ENCODE measurements at regions not wholly inside any gene's neighbourhood (a gene's known extent, or its start where the extent isn't known, plus 50 kb on each side); places are given as distances from the start of the nearest gene placed in this dataset.
A peak's percentile ranks its signal among the peaks of the same experiment; 100 is the strongest.

- no peaks in the 10 kb centered on the region for H3K4me1 ChIP-seq (ENCODE audit: insufficient read depth)
- H3K27ac ChIP-seq = no peak overlapping the region
- TF ChIP-seq EP300 (IDR thresholded peaks at IDR 0.05) = peak; percentile 34
- TF ChIP-seq, protein P1, sequence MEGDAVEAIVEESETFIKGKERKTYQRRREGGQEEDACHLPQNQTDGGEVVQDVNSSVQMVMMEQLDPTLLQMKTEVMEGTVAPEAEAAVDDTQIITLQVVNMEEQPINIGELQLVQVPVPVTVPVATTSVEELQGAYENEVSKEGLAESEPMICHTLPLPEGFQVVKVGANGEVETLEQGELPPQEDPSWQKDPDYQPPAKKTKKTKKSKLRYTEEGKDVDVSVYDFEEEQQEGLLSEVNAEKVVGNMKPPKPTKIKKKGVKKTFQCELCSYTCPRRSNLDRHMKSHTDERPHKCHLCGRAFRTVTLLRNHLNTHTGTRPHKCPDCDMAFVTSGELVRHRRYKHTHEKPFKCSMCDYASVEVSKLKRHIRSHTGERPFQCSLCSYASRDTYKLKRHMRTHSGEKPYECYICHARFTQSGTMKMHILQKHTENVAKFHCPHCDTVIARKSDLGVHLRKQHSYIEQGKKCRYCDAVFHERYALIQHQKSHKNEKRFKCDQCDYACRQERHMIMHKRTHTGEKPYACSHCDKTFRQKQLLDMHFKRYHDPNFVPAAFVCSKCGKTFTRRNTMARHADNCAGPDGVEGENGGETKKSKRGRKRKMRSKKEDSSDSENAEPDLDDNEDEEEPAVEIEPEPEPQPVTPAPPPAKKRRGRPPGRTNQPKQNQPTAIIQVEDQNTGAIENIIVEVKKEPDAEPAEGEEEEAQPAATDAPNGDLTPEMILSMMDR (IDR thresholded peaks at IDR 0.05) = no peak
- no peak overlapping the region for H3K4me3 ChIP-seq
- no peaks in the 10 kb centered on the region for H3K27me3 ChIP-seq
- no peak for DNase-seq
- H3K36me3 ChIP-seq = no peaks in the 10 kb centered on the region
- intact Hi-C loops (cut with DNase I) = no loop called here
- WGBS, 3 donors = 57 to 73% (median 62%) methylated on average over 19 of the region's 19 CpGs
- no peaks in the 10 kb centered on the region for H3K9me3 ChIP-seq
These were observed 71.3 kb upstream of the ACSL1 start for GRCh38 chr4:184896868-184897715.

DNA sequence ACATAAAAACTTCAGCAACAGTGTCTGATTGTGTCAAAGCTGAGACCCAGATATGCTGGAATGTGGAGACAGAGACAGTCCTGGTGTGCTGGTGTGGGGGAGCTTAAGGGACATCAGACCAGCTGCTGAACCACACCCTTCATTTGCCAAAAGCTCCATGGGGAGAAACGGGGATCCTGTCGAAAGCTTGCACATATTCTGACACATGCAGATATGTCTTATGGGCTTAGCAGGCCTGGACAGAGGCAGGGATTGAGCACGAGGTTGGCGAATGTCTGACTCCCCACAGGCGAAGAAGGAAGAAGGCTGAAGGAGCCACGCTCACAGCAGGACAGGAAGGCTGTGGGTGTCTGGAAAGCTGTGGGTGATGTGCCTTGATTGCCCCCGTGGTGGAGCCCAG lies 72.1 kb upstream of the ACSL1 start:
- no peaks in the 10 kb centered on the region for H3K9me3 ChIP-seq
- intact Hi-C loops (cut with DNase I) = no loop called here
- no peaks in the 10 kb centered on the region for H3K36me3 ChIP-seq
- no peak overlapping the region for H3K4me3 ChIP-seq
- no peak overlapping the region for H3K27ac ChIP-seq
- no peak for TF ChIP-seq POLR2A (IDR thresholded peaks at IDR 0.05)
- no peak for TF ChIP-seq EP300 (IDR thresholded peaks at IDR 0.05)
- TF ChIP-seq, protein P1 (IDR thresholded peaks at IDR 0.05) = no peak
- no peaks in the 10 kb centered on the region for H3K4me1 ChIP-seq (ENCODE audit: insufficient read depth)
- no peak for DNase-seq
- WGBS, 3 donors = 33 to 47% (median 44%) methylated on average over 7 of the region's 7 CpGs
- no peaks in the 10 kb centered on the region for H3K27me3 ChIP-seq

GRCh38 chr4:184898793-184899192 lies 73.0 kb upstream of the ACSL1 start:
- H3K4me1 ChIP-seq (ENCODE audit: insufficient read depth) = no peaks in the 10 kb centered on the region
- H3K36me3 ChIP-seq = no peaks in the 10 kb centered on the region
- intact Hi-C loops (cut with DNase I) = no loop called here
- H3K27ac ChIP-seq = no peak overlapping the region
- no peaks in the 10 kb centered on the region for H3K27me3 ChIP-seq
- H3K4me3 ChIP-seq = no peak overlapping the region
- H3K9me3 ChIP-seq = no peaks in the 10 kb centered on the region
- WGBS, 3 donors = 62 to 74% (median 72%) methylated on average over 5 of the region's 5 CpGs
- TF ChIP-seq EP300 (IDR thresholded peaks at IDR 0.05) (no peak), POLR2A (IDR thresholded peaks at IDR 0.05) (no peak)
- TF ChIP-seq, protein P1 (IDR thresholded peaks at IDR 0.05) = no peak
- DNase-seq = no peak

GRCh38 chr4:184899261-184900134 lies 73.7 kb upstream of the ACSL1 start:
- intact Hi-C loops (cut with DNase I) = no loop called here
- WGBS, 3 donors = 81 to 87% (median 82%) methylated on average over 9 of the region's 9 CpGs
- Histone ChIP-seq H3K27ac (no peak overlapping the region), H3K9me3 (no peaks in the 10 kb centered on the region), H3K27me3 (no peaks in the 10 kb centered on the region), H3K4me3 (no peak overlapping the region), H3K36me3 (no peaks in the 10 kb centered on the region), H3K4me1 (ENCODE audit: insufficient read depth) (no peaks in the 10 kb centered on the region)
- TF ChIP-seq POLR2A (IDR thresholded peaks at IDR 0.05) (no peak), EP300 (IDR thresholded peaks at IDR 0.05) (no peak)
- TF ChIP-seq, protein P1 (IDR thresholded peaks at IDR 0.05) = no peak
- no peak for DNase-seq

Measured in ovary (tissue), 7 donors.